NCI-H526 treated with DMSO at 0.1 percent for 48 hours (cell line): ENCODE measurements at regions not wholly inside any gene's neighbourhood (a gene's known extent, or its start where the extent isn't known, plus 50 kb on each side); places are given as distances from the start of the nearest gene placed in this dataset.
"Not testable (repeated sequence)": the region's sequence is repeated elsewhere in the genome, so short reads cannot be mapped to it uniquely, and the experiment has no call there.

ENCODE experiments used
- DNase-seq: peaks from one replicate; lab custom pipeline; 2025; lab: John Stamatoyannopoulos, UW

DNA sequence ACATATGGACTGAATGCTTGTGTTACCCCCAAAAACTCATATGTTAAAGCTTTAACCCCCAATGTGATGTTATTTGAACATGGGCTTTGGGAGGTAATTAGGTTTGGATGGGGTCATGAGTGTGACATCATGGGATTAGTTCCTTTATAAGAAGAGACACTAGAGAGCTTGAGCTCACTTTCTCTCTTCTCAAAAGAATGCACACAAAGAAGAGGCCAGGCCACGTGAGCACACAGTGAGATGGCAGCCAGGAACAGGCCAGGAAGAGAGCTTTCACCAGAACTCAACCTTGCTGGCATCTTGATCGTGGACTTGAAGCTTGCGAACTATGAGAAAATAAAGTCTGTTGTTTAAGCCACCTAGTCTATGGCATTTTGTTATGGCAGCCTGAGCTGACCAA, 360.6 kb downstream of the NR2F1-AS1 start:
- no peak for DNase-seq

DNA sequence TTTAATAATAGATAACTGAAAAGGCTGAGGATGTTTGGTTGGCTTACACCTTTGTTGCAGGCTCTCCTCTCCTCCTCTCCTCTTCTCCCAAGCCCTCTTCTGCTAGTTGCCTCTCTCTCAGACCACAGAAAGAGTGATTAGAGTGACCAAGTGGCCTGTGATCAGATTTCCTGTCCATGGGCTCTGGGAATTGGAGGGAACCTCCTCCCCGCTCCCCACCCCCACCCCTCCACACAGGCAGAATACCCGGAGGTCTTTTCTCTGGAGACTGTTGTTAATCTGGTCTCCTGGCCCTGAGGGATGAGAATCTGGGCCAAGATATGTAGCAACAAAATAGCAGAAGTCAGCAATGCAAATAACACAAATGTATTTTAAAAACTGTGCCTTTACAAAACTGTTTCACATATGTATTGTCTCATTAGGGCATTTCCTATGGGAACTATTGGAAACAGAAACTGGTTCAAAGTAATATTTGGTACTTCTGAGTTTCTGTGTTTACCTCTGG, 361.3 kb downstream of the NR2F1-AS1 start:
- no peak for DNase-seq

DNA sequence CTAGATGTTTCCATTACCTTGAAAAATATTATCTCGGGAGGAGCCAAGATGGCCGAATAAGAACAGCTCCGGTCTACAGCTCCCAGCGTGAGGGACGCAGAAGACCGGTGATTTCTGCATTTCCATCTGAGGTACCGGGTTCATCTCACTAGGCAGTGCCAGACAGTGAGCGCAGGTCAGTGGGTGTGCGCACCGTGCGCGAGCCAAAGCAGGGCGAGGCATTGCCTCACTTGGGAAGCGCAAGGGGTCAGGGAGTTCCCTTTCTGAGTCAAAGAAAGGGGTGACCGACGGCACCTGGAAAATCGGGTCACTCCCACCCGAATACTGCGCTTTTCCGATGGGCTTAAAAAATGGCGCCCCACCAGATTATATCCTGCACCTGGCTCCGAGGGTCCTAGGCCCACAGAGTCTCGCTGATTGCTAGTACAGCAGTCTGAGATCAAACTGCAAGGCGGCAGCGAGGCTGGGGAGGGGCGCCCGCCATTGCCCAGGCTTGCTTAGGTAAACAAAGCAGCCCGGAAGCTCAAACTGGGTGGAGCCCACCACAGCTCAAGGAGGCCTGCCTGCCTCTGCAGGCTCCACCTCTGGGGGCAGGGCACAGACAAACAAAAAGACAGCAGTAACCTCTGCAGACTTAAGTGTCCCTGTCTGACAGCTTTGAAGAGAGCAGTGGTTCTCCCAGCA, 367.8 kb downstream of the NR2F1-AS1 start:
- DNase-seq: not testable (repeated sequence)

DNA sequence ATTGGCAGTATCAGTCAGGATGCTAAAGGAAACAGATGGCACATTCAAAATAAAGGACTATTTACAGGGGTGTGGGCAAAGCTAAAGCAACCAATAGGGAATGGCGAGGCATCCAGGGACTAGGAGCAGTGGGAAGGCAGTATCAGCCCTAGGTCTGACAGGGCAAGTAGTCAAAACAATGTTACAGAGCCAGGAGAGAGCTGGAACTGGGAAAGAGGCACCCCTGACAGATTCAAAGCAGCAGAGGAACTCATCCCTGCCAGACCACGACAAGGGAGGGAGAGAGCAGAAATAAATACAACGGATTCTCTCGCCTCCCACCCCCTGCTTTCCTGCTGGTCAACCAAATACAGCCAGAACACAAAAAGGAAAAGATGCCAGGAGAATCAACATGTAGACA, 371.5 kb downstream of the NR2F1-AS1 start:
- DNase-seq: no peak

DNA sequence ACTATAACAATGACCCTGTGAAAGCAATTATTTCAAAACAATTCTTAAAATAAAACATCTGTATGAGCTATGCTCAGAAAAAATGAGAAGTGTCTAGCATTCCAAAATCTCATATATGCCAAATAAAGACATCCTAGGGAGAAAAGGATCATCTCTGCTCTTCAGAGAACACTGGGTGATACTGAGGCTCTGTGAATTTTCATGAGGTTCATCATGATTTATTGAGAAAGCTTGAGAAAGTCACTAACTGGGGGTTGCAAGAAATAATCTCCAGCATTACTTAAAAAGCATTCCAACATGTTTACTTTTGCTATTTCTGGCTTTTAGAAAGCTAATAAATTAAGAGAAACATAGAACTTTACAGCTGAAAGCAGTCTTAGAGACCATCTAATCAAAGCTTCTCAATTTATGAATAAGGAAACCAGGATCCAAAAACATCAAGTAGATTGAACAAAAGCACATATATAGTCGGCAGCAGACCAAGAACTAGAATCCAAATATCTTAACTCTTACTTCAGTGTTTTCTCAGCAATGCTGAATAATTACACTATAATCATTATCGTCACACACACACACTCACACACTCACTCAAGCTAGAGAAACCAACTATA, 372.8 kb downstream of the NR2F1-AS1 start:
- no peak for DNase-seq

DNA sequence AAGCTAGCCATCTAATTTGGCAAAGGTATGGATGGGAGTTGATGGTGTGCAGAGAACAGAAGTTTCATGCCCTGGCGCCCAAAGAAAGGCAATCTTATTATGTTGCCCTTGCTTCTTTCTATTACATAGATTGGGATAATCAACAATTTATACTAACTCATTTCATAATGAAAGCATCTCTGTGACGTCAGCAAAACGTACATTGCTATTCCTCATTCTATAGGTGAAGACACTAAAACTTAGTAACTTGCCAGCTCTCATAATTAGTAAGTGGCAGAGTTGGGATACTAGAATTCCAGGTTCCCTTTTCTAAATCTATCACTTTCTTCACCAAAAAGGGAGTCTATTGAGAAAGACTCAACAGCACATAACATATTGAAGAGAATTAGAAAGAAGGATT, 374.8 kb downstream of the NR2F1-AS1 start:
- DNase-seq: no peak

DNA sequence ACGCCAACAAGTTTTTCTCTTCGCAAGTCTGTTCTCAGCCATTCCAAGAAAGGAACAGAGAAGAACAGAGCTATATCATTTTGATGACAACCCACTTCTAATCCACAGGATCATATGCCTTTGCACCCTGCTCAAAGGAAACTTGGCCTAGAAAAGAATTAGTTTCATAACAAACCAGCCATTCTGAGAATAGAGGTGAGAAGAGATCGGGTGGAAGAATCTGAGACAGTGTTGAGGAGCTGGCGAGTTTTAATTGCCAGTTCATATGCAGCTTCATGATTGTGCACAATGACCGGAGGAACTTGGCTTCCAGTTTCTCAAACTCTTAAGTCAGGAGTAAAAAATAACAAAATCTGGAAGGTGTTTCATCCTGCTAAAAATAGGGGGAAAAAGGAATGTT, 380.0 kb downstream of the NR2F1-AS1 start:
- no peak for DNase-seq

DNA sequence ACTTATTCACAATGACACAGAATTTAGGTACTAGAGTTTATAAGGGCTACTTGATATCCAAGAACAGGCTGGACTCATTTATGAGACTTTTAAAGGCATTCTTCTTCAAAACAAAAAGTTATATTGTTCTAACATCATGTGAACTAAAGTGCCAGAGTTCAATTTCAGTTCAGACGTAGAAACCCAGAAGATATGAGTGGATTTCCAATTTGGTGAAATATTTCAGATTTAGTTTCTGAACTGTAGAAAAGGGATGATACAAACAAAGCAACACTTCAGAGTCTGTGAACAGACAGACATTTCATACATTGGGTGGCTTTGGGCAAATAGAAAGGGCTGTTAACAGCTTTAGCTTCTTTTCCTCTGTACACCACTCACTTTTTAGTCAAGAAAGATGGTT, 384.0 kb downstream of the NR2F1-AS1 start:
- DNase-seq: no peak

DNA sequence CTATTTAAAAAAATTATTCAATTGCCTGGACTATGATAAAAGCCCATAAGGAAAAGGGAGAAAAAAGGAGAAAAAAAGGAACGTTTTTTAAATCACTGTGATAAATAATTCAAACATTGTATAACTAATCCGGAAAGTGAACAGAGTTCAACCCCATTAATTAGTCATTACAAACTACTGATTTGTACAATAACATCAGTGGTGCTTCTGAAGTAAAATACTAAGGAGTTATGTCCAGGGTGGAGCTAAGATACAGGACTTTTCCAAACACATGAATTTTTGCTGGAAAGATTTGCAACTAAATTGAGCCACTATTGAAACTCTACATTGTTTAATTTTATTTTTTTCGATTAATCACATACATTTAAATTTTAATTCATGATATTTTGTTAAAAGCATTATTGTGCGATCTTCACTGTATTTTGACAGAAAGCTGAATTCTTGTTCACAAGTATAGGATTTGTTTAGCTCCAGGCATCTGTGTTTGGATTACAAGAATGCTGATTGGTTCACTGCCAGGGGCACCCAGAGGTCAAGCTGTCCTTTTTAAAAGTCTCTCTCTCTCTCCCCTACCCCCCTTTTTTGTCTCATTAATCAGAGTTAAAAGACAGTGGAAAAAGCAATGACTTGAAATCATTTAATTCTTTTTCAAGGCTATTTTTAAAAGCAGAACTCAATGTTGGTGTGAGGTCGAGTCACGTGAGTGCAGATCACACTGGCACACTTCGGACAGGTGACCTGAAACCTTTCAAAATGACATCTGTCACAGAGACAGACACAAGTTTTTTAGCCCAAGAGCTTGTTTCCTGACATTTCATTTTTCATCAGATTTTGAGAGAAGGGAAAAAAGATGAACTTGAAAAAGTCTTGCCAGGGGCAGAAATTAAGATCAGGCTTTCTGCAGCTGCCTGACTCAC, 387.3 kb downstream of the NR2F1-AS1 start:
- DNase-seq: no peak

DNA sequence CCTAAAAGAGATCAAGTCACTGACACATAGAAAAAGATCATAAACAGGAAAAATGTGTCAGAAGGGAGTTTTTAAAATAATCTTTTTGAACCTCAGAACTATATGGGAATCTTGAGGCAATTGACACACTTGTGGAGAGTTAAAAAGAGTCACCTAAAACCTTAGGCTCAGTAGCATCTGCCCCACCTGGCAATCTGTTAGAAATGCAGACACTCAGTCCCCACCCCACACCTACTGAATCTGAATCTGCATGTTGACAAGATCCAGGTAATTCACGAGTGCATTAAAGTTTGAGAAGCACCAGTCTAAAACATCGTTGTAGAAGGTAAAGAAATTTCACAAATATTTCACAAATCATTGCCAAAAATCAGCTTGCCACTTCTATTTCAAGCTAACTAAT, 388.3 kb downstream of the NR2F1-AS1 start:
- no peak for DNase-seq

DNA sequence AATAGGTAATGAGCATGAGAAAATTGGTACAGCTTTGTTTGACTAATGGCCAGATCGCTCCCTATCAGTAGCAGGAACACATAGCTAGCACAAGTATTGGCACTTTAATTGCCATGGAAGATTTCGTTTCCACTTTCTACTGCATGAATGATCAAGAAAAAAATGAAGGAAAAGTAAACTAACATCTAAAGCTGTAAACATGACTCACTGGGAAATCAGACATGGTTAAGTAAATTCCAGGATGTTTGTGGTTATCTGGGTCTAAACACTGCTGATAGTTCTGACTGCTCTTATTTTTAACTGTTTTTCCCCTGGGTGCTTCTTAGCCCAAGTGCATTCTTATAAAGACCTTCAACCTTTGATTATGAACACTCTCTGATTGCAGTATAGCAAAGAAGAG, 388.9 kb downstream of the NR2F1-AS1 start:
- DNase-seq: no peak

DNA sequence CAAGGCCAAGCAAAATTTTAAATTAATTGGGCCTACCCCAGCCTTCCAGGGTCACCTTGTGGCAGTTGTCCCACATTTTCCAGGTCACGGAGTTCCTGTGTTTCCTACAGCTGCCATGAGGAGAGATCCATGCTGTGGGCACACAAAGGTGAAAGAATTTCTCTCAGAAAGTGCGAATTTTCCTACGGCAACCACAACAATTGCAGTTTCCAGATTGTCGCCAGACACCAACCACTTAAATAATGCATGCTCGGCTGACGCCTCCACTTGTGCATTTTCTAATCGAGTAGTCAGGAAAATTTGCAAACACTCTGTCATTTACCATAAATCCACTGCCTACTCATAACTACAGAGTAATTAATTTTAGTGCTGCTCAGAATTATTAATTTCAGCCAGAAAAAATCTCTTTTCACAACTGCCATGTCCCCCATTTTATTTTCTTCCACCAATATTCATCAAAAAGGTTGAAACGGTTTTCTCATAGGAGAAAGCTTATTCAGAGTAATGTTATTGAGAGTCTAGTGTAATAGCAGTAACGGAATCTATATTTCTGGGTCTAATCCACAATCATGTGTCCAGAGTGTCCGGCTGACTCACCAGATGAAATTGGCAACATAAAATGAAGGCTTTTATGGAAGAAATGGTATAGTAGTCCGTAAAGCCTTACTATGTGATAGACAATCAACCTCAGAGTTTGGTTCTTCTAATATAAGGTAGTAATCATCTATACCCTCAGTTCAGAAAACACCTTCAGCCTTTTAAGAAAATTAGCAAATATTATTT, 389.8 kb downstream of the NR2F1-AS1 start:
- DNase-seq: no peak

DNA sequence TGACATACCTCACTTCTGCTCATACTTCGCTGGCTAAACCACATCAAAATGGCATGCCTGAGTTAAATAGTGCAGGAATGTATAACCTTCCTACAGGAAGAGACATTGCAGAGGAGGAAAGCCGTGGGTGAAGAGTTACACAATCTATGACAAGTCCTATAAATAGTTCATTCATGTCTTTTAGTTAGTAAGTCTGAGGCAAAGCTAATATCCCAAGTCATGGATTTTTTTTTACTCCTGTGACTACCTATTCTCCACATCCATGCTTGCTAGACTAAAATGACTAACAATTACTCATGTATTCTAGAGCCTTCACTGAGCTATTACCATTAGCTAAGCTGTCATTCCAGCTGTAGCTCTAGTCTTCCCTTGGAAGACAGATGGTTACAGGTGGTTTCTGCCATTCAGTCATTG, 391.3 kb downstream of the NR2F1-AS1 start:
- DNase-seq: no peak

DNA sequence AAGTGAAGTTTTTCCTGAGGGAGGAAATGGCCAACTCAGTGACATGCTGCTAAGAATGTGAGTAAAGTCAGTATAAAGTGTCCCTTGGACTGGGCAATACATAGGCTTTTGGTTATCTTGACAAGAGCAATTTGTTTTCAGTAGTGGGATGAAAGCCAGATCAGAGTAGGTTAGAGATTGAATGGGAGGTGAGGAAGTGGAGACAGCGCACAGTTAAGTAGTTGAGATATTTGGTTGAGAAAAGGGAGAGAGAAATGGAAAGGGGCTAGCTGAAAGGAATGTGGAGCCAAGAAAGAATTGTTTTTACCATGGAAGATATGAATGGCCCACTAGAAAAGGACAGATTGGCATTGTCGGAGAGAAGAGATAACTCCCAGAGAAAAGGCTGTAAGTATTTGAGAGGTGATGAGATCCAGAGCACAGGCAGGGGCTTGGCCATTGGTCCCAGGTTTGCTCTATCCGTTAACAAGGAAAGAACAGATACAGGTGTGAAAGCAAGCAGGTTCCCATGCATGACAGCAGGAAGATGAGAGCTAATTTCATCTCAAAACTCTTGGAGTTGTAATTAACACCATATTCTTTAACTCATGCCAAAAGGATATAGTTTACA, 392.0 kb downstream of the NR2F1-AS1 start:
- DNase-seq: no peak

DNA sequence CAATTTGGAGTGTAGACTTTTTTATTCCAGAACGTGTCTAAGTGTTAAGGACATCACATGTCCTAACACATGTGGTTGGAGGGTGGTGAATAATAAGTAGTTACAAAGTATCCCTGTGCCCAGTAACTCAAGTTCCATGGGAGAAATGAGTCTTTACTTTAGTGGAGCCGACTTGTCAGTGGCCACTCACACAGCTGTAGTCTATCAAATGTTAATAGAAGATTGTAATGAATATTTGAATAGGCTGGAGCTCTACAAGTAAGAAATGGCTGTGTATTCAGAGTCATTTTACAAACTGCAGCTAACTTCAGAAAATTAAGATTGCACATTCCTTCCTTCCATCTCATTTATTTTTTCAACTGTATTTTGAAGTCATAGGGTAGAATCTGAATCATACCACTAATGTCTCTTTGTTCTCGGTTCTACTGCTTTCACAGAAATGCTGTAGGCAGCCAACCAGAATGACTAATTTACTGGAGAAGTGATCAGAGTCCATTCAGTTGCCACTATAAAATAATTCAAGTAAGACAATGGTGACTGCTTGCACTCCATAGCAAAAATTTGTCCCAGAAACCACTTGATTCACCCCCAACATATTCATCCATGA, 394.8 kb downstream of the NR2F1-AS1 start:
- DNase-seq: no peak

DNA sequence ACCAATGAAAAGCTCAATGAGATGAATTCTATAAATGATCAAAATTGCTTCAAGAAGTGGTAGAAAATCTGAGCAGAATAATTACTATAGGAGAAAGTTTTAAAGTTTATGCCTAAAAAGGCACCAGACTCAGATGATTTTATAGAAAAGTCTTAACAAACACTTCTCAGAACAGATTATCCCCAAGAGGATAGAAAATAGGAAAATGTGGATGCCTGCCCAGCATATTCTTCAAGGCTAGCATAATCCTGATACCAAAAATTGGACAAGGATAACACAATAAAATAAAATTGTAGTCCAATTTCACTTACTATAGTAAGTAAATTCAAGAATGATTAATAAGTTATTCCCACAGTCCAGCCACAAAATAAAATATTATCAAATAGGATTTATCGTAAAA, 397.0 kb downstream of the NR2F1-AS1 start:
- no peak for DNase-seq

DNA sequence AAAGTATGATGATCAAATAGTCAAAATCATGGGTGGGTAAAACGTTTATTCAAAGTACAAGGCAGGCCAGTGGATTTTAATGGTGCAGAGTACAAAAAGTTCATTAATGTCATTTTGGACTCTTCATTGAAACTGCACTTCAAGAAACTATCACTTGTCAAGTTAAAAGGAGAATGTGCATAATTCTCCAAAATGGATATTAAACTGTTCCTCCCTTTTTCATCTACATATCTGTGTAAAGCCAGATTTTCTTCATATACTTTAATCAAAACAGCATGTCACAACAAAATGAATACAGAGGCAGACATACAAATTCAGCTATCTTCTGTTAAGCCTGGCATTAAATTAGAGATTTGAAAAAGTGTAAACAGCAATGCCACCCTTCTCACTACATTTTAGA, 401.6 kb downstream of the NR2F1-AS1 start:
- DNase-seq: no peak

DNA sequence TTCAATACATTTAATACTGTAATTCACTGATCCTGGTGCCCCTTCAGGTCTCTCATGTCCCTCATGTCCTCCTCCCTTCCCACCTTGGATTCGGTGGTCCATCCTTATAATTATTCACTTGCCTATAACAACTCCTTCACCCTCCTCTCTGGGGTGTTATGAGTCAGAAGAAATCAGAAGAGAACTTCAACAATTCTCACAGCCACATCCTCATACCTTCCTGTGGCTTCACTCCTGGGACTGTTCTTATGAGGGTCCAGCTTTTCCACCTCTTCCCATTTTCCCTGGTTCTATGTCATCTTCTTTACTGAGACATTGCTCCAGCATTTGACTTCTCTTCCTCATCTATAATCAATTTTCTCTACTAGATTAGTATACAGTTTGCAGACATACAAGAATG, 406.1 kb downstream of the NR2F1-AS1 start:
- no peak for DNase-seq

DNA sequence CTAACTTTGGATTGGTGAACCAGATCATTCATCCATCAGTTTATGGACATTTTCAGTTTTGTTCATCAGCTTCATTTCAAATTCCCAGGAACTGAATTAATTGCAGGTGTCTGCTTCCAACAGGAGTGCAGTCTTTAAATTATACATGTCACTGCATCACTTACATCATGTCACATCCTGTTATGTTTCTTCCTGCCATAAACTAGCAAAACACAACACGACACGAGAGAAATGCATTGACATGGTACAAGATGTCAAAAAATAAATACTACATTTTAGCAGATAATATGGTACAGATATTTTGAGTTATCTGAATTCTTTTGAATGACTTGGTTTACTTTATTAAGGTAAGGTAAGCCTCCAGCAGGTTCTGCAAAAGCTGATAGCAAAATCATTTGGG, 415.5 kb downstream of the NR2F1-AS1 start:
- DNase-seq: no peak

DNA sequence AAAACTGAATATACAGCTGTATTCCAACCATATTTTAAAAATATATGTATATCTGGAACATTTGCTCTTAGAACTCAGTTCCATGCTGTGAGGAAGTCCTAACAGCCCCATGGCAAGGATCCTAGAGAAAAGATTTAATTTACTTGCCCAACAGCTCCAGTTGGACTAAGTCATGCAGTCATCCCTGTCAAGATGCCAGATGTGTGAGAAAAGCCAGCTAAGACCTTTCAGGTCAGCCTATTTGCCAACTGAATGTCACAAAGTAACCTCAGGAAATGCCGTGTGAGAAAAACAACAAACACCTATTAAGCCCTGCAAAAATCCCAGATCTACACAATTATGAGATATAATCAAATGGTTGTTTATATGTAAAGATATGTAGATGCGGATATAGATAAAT, 416.3 kb downstream of the NR2F1-AS1 start:
- DNase-seq: no peak

DNA sequence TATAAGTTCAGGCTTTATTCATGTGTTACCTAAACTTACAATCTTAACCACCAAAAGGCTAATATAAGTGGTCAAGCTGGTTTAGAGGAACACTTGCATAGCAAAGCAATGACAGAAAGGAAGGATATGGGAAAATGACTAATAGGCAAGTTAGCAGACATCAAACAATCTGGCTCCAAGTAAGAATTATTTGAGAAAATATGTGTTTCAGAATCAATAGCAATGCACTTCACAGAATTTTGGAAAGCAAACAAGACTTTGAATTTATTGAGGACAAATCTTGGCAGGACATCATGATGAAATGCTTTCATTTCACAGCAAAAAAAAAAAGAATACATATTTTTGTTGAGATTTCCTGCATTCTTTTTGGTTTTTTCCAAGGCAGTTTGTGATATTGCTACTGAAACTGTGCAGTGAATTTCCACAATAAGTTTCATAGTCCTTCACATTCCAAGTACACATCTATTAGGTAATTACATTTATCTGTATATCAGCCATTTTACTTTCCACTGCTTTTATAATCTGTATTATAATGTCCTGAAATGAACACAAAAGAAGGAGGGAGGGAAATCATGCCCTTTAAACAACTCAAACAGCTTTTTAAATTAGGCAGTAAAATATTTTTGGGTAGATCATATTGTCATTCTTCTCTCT, 417.9 kb downstream of the NR2F1-AS1 start:
- no peak for DNase-seq
